ENCODE measurements at regions not wholly inside any gene's neighbourhood (a gene's known extent, or its start where the extent isn't known, plus 50 kb on each side); places are given as distances from the start of the nearest gene placed in this dataset.

DNA sequence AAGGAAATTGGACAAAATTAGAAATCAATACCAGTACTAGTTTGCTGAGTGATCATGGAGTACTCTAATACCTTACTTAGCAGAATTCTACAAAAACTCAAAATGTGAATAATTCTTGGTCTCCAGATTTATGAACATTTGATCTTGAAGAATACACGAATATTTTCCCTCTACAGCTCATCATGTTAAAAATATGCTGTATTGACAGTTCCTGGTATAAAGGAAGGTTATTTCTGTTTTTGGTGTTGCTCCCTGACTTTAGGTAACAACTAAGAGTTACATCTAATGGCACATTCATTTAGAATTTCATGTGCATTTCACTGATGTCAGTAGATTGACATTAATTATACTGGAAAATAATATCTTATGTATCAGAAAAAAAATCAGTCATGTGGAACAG lies 479.2 kb upstream of the PKDCC start:
- TF ChIP-seq, protein P1, sequence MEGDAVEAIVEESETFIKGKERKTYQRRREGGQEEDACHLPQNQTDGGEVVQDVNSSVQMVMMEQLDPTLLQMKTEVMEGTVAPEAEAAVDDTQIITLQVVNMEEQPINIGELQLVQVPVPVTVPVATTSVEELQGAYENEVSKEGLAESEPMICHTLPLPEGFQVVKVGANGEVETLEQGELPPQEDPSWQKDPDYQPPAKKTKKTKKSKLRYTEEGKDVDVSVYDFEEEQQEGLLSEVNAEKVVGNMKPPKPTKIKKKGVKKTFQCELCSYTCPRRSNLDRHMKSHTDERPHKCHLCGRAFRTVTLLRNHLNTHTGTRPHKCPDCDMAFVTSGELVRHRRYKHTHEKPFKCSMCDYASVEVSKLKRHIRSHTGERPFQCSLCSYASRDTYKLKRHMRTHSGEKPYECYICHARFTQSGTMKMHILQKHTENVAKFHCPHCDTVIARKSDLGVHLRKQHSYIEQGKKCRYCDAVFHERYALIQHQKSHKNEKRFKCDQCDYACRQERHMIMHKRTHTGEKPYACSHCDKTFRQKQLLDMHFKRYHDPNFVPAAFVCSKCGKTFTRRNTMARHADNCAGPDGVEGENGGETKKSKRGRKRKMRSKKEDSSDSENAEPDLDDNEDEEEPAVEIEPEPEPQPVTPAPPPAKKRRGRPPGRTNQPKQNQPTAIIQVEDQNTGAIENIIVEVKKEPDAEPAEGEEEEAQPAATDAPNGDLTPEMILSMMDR (IDR thresholded peaks at IDR 0.05 in 8 of 11, conservative IDR thresholded peaks at IDR 0.05 in 3 of 11) = no peak
- TF ChIP-seq POLR2A (IDR thresholded peaks at IDR 0.05) (no peak), POLR2AphosphoS5 (IDR thresholded peaks at IDR 0.05) (no peak)
